Chondrocyte (in vitro differentiated cells): ENCODE measurements at regions not wholly inside any gene's neighbourhood (a gene's known extent, or its start where the extent isn't known, plus 50 kb on each side); places are given as distances from the start of the nearest gene placed in this dataset.

Experiments used
- DNase-seq: peaks from one replicate; pipeline ENCODE4 v3.0.0; 2021; ENCODE audit warnings: mixed read lengths, low spot score
- H3K27ac Mint-ChIP-seq: one replicate; pipeline ENCODE4 v1.8.0; 2021; ENCODE audit warnings: mild to moderate bottlenecking, moderate library complexity, mixed read lengths; ENCODE audit not compliant: unreplicated experiment
- H3K27me3 Mint-ChIP-seq: 2 replicates; pipeline ENCODE4 v1.8.0; 2021; ENCODE audit warnings: low read depth, mixed read lengths
- H3K36me3 Mint-ChIP-seq: 2 replicates; pipeline ENCODE4 v1.8.0; 2021; ENCODE audit warnings: low read depth, mixed read lengths
- H3K4me1 Mint-ChIP-seq: 2 replicates; pipeline ENCODE4 v1.8.0; 2021; ENCODE audit warnings: low read depth, mild to moderate bottlenecking, mixed read lengths
- H3K4me3 Mint-ChIP-seq: one replicate; pipeline ENCODE4 v1.8.0; 2021; ENCODE audit warnings: mild to moderate bottlenecking, moderate library complexity, mixed read lengths; ENCODE audit not compliant: unreplicated experiment
- H3K9me3 Mint-ChIP-seq: 2 replicates; pipeline ENCODE4 v1.8.0; 2021; ENCODE audit warnings: low read depth, mixed read lengths
- TF ChIP-seq, protein P1 (sequence below): fragments of 200-600 bp; sonication (generic); IDR thresholded peaks from 2 replicates; pipeline ENCODE4 v1.5.0; 2021; ENCODE audit warnings: antibody characterized with exemption, mild to moderate bottlenecking, moderate library complexity

DNA sequence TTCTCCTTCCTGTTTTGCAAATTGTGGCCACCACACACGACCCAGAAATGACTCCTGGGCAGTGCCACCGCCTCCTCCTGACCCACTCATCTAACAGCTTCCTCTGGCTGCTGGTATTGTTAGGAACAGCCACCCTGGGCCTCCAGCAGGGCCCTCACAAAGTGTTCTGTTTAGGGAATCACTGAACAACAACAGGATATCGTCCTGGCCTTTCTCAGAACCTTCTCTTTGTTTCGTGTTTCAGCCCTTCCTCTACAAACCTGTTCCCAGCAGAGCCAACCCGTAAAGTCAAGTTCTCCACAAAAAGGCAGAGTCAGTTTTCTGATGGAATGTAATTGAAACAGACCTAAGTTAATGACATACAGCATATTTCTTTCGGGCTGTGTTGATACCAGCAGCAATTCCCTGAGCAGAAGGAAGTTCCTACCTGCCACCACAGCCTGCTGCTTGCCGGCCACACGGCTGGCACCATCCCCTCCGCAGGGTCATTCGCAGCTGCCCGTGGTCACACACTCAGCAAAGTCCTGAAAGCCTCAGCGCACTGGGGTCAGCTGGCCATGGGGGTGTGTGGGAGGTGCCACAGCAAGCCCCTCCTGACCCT is 91.7 kb upstream of the PITRM1 start:
- Mint-ChIP-seq H3K4me3 (no peak overlapping the region), H3K27me3 (peaks cover 2% of the 10 kb centered on the region), H3K4me1 (peaks cover 10% of the 10 kb centered on the region), H3K9me3 (no peaks in the 10 kb centered on the region), H3K36me3 (no peaks in the 10 kb centered on the region), H3K27ac (no peak overlapping the region)
- DNase-seq: no peak
- TF ChIP-seq, protein P1, sequence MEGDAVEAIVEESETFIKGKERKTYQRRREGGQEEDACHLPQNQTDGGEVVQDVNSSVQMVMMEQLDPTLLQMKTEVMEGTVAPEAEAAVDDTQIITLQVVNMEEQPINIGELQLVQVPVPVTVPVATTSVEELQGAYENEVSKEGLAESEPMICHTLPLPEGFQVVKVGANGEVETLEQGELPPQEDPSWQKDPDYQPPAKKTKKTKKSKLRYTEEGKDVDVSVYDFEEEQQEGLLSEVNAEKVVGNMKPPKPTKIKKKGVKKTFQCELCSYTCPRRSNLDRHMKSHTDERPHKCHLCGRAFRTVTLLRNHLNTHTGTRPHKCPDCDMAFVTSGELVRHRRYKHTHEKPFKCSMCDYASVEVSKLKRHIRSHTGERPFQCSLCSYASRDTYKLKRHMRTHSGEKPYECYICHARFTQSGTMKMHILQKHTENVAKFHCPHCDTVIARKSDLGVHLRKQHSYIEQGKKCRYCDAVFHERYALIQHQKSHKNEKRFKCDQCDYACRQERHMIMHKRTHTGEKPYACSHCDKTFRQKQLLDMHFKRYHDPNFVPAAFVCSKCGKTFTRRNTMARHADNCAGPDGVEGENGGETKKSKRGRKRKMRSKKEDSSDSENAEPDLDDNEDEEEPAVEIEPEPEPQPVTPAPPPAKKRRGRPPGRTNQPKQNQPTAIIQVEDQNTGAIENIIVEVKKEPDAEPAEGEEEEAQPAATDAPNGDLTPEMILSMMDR: no peak

DNA sequence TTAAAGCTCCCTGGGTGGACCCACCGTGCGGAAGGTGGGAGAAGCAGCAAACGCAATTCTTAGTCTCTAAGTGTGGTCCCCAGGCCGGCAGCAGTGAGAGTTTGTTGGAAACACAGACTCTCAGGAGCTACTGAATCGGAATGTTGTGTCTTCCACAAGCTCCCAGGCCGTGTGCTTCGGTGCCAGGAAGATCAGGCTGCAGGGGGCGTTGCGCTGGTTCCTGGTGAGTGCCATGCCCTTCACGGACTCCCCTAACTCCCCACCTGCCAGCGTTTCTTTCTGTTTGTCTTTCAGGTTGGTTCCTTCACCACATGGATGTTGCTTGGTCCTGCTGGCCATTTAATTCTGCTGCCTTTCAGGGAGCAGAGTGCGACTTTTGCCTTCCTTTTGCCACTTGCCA is 91.2 kb upstream of the PITRM1 start:
- Mint-ChIP-seq H3K9me3 (no peaks in the 10 kb centered on the region), H3K27me3 (peaks cover 2% of the 10 kb centered on the region), H3K36me3 (no peaks in the 10 kb centered on the region), H3K4me1 (peaks cover 10% of the 10 kb centered on the region), H3K27ac (no peak overlapping the region), H3K4me3 (no peak overlapping the region)
- DNase-seq: no peak
- TF ChIP-seq, protein P1: no peak

DNA sequence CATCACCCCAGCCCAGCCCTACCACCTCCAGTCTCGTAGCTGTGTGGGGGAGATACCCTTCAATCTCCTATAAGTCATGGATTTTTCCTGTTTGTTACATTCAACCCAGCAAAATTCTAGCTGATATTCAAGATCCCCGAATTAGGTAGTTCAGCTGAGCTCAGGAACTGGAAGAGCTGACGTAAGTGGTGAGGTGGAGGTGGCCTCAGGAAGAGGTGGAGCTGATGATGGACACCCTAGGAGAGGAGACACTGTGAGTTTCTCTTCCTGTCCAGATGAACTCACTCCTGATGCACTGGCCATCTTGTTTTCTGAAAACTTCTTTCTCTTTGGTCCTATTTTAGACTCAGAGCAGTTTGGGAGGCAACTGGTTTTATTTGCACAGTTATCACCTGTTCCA is 90.5 kb upstream of the PITRM1 start:
- Mint-ChIP-seq H3K36me3 (no peaks in the 10 kb centered on the region), H3K27ac (no peak overlapping the region)
- TF ChIP-seq, protein P1: no peak

DNA sequence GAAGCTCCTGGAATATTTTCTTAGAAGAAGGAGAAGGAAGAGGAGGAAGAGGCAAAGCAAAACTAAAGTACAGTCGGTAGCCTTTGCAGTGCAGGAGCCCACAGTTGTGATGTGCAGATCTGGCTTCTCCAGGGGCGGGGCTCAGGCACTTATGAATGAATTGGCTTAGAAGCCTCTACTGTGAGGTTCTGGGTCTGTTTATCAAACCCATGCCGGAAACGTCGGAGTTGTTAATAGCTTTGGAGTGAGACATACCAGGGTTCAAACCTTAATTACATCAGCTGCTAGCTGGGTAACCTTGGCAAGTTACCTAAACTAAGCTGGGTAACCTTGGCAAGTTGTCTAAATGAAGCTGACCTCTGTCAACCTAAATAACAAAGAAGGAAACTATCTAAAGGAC is 89.3 kb upstream of the PITRM1 start:
- H3K9me3 Mint-ChIP-seq: no peaks in the 10 kb centered on the region
- TF ChIP-seq, protein P1: no peak
- DNase-seq: no peak
- peaks cover 2% of the 10 kb centered on the region for H3K27me3 Mint-ChIP-seq
- no peak overlapping the region for H3K27ac Mint-ChIP-seq
- H3K4me3 Mint-ChIP-seq: no peak overlapping the region
- H3K4me1 Mint-ChIP-seq: peaks cover 10% of the 10 kb centered on the region
- no peaks in the 10 kb centered on the region for H3K36me3 Mint-ChIP-seq

More for the DNA sequence above, 90.5 kb upstream of the PITRM1 start:
- Mint-ChIP-seq H3K9me3 (no peaks in the 10 kb centered on the region), H3K4me3 (no peak overlapping the region), H3K4me1 (peaks cover 10% of the 10 kb centered on the region), H3K27me3 (peaks cover 2% of the 10 kb centered on the region)
- no peak for DNase-seq

DNA sequence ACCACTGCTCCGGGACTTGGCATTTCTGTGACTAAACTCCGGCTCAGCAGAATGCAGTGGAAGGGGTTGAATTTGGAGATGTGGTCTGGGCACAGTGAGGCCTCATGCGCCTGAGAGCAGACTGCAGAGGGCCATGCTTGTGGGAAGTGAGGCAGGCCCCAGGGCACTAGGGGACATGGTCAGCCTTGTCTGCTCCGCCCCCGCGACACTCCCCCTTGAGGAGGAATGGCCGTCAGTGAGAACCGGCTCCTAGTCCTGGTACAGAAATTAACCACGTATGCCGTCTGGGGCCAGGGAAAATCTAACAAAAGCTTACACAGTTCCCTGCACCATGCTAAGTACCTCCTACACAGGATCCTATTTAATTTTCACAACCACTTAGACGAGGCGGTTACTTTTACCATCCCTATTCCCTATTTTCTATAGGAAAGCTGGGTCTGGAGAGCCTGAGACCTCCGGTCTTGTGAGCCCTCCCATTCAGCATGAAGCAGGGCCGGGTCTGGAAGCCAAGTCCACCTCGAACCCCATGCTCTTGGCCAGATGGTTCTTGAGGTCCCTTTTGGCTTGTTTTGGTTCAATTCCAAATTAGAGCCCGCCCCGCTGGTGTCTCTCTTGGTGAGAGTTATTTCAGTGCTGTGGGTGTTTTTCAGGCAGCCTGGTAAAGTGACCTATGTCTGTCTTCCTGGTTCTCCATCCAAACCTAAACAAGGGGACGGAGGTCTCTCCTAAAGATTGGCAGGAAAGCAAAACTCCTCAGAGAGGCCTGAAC is 87.7 kb upstream of the PITRM1 start:
- Mint-ChIP-seq H3K36me3 (no peaks in the 10 kb centered on the region), H3K4me1 (peaks cover 9% of the 10 kb centered on the region), H3K4me3 (no peak overlapping the region), H3K9me3 (no peaks in the 10 kb centered on the region), H3K27ac (no peak overlapping the region), H3K27me3 (peaks cover 2% of the 10 kb centered on the region)
- TF ChIP-seq, protein P1: no peak
- no peak for DNase-seq
